VCaP (cell line): ENCODE measurements at regions not wholly inside any gene's neighbourhood (a gene's known extent, or its start where the extent isn't known, plus 50 kb on each side); places are given as distances from the start of the nearest gene placed in this dataset.
A peak's percentile ranks its signal among the peaks of the same experiment; 100 is the strongest.

Source experiments
- H3K27ac ChIP-seq: fragments of 450-650 bp; 2 replicates; pipeline ENCODE4 v1.5.1; 2017
- TF ChIP-seq, protein P1 (sequence below): fragments of 450-650 bp; conservative IDR thresholded peaks from 2 replicates; pipeline ENCODE4 v1.5.1; 2017; ENCODE audit warnings: mild to moderate bottlenecking, moderate library complexity

GRCh38 chr2:53515435-53516332, 251.9 kb upstream of the CHAC2 start:
- H3K27ac ChIP-seq = no peak overlapping the region
- TF ChIP-seq, protein P1, sequence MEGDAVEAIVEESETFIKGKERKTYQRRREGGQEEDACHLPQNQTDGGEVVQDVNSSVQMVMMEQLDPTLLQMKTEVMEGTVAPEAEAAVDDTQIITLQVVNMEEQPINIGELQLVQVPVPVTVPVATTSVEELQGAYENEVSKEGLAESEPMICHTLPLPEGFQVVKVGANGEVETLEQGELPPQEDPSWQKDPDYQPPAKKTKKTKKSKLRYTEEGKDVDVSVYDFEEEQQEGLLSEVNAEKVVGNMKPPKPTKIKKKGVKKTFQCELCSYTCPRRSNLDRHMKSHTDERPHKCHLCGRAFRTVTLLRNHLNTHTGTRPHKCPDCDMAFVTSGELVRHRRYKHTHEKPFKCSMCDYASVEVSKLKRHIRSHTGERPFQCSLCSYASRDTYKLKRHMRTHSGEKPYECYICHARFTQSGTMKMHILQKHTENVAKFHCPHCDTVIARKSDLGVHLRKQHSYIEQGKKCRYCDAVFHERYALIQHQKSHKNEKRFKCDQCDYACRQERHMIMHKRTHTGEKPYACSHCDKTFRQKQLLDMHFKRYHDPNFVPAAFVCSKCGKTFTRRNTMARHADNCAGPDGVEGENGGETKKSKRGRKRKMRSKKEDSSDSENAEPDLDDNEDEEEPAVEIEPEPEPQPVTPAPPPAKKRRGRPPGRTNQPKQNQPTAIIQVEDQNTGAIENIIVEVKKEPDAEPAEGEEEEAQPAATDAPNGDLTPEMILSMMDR = peak; percentile 30; the same call in 1 of the 2 replicates

- no peak overlapping the region for H3K27ac ChIP-seq
- TF ChIP-seq, protein P1 = no peak
Measured at GRCh38 chr2:53513167-53513666, 254.4 kb upstream of the CHAC2 start.

GRCh38 chr2:53512071-53512826, 255.4 kb upstream of the CHAC2 start:
- TF ChIP-seq, protein P1 = no peak

DNA sequence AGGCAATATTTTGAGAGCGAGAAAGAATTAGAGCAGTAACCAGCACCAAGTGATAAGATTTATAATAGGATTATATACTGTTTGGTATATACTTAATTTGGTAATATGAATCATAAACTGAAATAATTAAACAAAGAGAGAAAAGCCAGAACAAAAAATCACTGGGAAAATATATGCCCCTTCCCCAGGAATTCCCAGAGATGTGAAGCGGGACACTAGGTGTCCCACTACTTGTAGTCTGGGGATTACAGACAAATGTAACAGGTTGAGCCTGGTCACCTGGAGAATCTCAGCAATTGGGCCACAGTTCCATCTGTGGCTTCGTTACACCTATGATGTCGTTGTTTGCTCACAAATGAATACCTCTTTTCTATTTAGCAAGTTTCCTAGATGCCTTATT, 256.1 kb upstream of the CHAC2 start:
- H3K27ac ChIP-seq = no peak overlapping the region
- TF ChIP-seq, protein P1 = no peak

More at GRCh38 chr2:53512071-53512826, 255.4 kb upstream of the CHAC2 start:
- no peak overlapping the region for H3K27ac ChIP-seq

DNA sequence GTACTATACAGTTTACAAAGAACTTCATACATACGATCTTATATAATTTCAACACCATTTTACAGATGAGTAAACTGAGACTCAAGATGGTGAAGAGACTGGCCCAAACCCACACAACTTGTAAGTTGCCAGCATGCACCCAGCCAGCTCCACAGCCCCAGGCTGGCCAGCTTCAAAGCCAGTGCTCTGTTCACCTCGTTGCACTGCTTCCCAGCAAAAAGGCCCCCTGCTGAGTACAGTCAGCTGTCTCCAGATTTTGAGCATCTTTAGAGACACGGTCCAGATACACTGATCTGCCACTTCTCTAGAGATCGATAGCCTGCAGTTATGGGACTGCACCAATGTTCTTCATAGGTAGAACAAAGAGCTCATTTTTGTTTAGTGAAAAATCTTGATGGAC, 257.2 kb upstream of the CHAC2 start:
- no peak overlapping the region for H3K27ac ChIP-seq
- TF ChIP-seq, protein P1 = no peak

DNA sequence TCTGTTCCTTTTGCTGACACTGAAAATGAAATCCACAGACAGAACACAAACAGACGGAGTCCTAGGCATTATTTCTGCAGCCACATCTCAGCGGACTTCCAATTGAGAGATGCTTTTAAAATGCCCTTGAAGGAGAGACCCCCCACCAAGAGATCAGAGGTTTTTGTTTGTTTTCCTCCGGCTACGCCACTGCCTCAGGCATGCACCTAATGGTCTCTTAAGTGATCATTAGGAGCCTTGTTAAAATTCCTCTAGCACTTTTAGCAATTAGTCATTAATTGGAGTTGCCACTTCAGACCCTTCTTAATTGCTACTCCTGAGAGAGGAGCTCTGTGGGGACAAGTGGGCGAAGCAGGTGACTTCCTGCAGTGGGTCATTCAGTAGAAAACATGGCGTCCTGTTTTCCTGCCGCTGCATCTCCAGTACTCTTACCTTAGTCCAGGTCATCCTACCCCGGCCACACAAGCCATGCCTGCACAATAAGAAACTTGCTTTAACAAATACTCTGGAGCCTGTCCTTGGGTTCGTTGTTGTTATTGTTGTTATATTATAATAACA, 257.7 kb upstream of the CHAC2 start:
- no peak overlapping the region for H3K27ac ChIP-seq

More for the DNA sequence above, 257.7 kb upstream of the CHAC2 start:
- TF ChIP-seq, protein P1 = no peak
